ENCODE measurements at regions not wholly inside any gene's neighbourhood (a gene's known extent, or its start where the extent isn't known, plus 50 kb on each side); places are given as distances from the start of the nearest gene placed in this dataset.
A peak's percentile ranks its signal among the peaks of the same experiment; 100 is the strongest.
"Not testable (repeated sequence)": the region's sequence is repeated elsewhere in the genome, so short reads cannot be mapped to it uniquely, and the experiment has no call there.

- H3K9me1 ChIP-seq (ENCODE audit: control insufficient read depth, insufficient read depth, low read length); H3K79me2 ChIP-seq (ENCODE audit: control insufficient read depth, insufficient read depth, low read length); H3K27ac ChIP-seq (ENCODE audit: extremely low read depth, low read depth, low read length); H3K9me3 ChIP-seq (replicated peaks; ENCODE audit: control insufficient read depth, insufficient read depth, low read depth, low read length); in situ Hi-C loops (cut with MboI); intact Hi-C loops (cut with micrococcal nuclease); H3K4me3 ChIP-seq; H2AFZ ChIP-seq (ENCODE audit: low read depth, low read length); H3K27me3 ChIP-seq (ENCODE audit: control insufficient read depth in 2 of 2, insufficient read depth in 2 of 2, low read length in 2 of 2); H3K36me3 ChIP-seq (ENCODE audit: control insufficient read depth, insufficient read depth, low read length); ATAC-seq; H4K20me1 ChIP-seq (replicated peaks; ENCODE audit: control insufficient read depth, insufficient read depth, low read length); DNase-seq (ENCODE audit: extremely low read depth in 1 of 4, low spot score in 3 of 4); FAIRE-seq; H3K4me2 ChIP-seq (ENCODE audit: insufficient read depth, low read length); POLR2A ChIA-PET; BruUV-seq (replicated peaks); CTCF ChIA-PET (ENCODE audit: low intra/inter-chr PET ratio); H3K4me1 ChIP-seq (replicated peaks in 1 of 2; ENCODE audit: control insufficient read depth in 2 of 2, insufficient read depth in 2 of 2, low read length in 2 of 2); H3K9ac ChIP-seq (ENCODE audit: insufficient read depth in 1 of 2, low read depth in 2 of 2, low read length in 2 of 2): not testable (repeated sequence)
- WGBS (ENCODE audit: insufficient coverage, low coverage, missing lambda C conversion rate) = no CpG with 5 or more reads among the region's 9 CpGs
These were observed 148.0 kb upstream of the ZNF337 start for GRCh38 chr20:25844640-25845039.

DNA sequence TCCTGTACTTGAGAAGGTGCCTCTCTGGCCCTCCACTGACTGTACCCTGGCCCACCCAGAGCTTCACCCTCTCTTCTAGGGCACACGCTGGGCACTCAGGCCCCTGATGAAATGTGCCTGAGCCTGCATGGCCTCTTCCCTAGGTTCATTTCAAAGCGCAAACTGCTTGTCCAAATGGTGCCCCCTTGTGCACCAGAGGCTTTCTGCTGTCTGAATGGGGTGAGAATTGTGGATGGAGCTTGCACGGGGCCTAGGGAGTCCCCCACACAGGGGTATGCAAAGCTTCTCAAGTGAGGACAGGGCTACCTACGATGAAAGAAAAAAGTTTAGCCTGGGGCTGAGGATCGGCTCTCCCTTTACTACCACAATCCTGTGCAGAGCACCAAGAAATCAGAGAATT, 116.9 kb upstream of the ZNF337 start:
- ATAC-seq; H3K9me3 ChIP-seq (replicated peaks; ENCODE audit: control insufficient read depth, insufficient read depth, low read depth, low read length); CTCF ChIA-PET (ENCODE audit: low intra/inter-chr PET ratio); BruUV-seq (replicated peaks); H3K4me3 ChIP-seq; H3K27me3 ChIP-seq (ENCODE audit: control insufficient read depth in 2 of 2, insufficient read depth in 2 of 2, low read length in 2 of 2); DNase-seq (ENCODE audit: extremely low read depth in 1 of 4, low spot score in 3 of 4); H3K9me1 ChIP-seq (ENCODE audit: control insufficient read depth, insufficient read depth, low read length); H4K20me1 ChIP-seq (replicated peaks; ENCODE audit: control insufficient read depth, insufficient read depth, low read length); FAIRE-seq; POLR2A ChIA-PET; H3K36me3 ChIP-seq (ENCODE audit: control insufficient read depth, insufficient read depth, low read length); H3K4me1 ChIP-seq (replicated peaks in 1 of 2; ENCODE audit: control insufficient read depth in 2 of 2, insufficient read depth in 2 of 2, low read length in 2 of 2); intact Hi-C loops (cut with micrococcal nuclease); in situ Hi-C loops (cut with MboI); H2AFZ ChIP-seq (ENCODE audit: low read depth, low read length); H3K27ac ChIP-seq (ENCODE audit: extremely low read depth, low read depth, low read length); H3K79me2 ChIP-seq (ENCODE audit: control insufficient read depth, insufficient read depth, low read length); H3K4me2 ChIP-seq (ENCODE audit: insufficient read depth, low read length); H3K9ac ChIP-seq (ENCODE audit: insufficient read depth in 1 of 2, low read depth in 2 of 2, low read length in 2 of 2): not testable (repeated sequence)
- WGBS (ENCODE audit: insufficient coverage, low coverage, missing lambda C conversion rate) = no CpG with 5 or more reads among the region's 5 CpGs

DNA sequence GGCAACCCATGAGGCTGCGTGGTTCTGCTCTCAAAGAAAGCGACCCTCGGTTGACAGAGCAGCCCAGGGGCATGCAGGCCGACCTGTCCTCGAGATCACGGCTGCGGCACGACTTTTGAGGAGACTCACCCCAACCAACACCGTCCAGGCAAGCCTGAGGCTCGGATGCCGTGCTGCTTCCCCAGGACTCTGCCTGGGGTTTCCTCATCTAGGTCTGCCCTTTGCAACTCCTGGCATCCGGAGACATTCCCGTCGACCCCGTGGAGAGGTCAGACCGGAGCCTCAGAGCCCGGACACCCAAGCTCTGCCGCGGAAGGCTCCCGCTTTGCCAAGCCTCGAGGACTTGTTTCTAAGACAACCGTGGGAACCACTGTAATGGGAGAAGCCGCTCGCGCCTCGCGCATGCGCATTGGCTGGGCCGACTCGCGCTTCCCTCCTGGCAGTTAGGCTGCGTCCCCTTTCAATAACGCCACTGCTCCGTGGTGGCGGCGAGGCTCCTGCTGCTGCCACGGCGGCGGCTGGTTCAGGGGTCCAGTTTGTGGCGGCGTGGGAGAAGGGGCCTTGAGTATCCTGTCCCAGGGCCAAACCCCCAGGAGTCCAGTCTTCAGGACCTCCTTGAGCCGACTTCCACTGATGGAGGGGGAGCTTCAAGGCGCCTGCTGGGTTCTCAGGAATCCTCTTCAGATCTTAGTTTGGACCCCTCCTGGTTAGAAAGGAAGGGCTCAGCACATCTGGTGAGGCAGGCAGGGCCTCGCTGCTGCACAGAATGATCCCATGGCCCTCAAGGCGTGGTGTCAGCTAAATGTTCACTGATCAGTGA, 101.7 kb upstream of the ZNF337 start:
- H4K20me1 ChIP-seq (replicated peaks; ENCODE audit: control insufficient read depth, insufficient read depth, low read length); H3K9me3 ChIP-seq (replicated peaks; ENCODE audit: control insufficient read depth, insufficient read depth, low read depth, low read length); BruUV-seq (replicated peaks); H2AFZ ChIP-seq (ENCODE audit: low read depth, low read length); CTCF ChIA-PET (ENCODE audit: low intra/inter-chr PET ratio); H3K27ac ChIP-seq (ENCODE audit: extremely low read depth, low read depth, low read length); POLR2A ChIA-PET; H3K4me2 ChIP-seq (ENCODE audit: insufficient read depth, low read length); H3K9me1 ChIP-seq (ENCODE audit: control insufficient read depth, insufficient read depth, low read length); H3K36me3 ChIP-seq (ENCODE audit: control insufficient read depth, insufficient read depth, low read length); H3K4me1 ChIP-seq (replicated peaks in 1 of 2; ENCODE audit: control insufficient read depth in 2 of 2, insufficient read depth in 2 of 2, low read length in 2 of 2); H3K79me2 ChIP-seq (ENCODE audit: control insufficient read depth, insufficient read depth, low read length); DNase-seq (ENCODE audit: extremely low read depth in 1 of 4, low spot score in 3 of 4); H3K9ac ChIP-seq (ENCODE audit: insufficient read depth in 1 of 2, low read depth in 2 of 2, low read length in 2 of 2); intact Hi-C loops (cut with micrococcal nuclease); H3K27me3 ChIP-seq (ENCODE audit: control insufficient read depth in 2 of 2, insufficient read depth in 2 of 2, low read length in 2 of 2); H3K4me3 ChIP-seq: not testable (repeated sequence)
- peak; percentile 73 for ATAC-seq
- WGBS (ENCODE audit: insufficient coverage, low coverage, missing lambda C conversion rate) = no CpG with 5 or more reads among the region's 45 CpGs
- FAIRE-seq = peak; percentile 64
- in situ Hi-C loops (cut with MboI) = loop anchor here (10.0 kb wide), 1 partner anchor 66 kb away; no protein-coding TSS in a partner anchor

GRCh38 chr20:25797062-25797461, 100.4 kb upstream of the ZNF337 start:
- H2AFZ ChIP-seq (ENCODE audit: low read depth, low read length); H3K36me3 ChIP-seq (ENCODE audit: control insufficient read depth, insufficient read depth, low read length); FAIRE-seq; H4K20me1 ChIP-seq (replicated peaks; ENCODE audit: control insufficient read depth, insufficient read depth, low read length); POLR2A ChIA-PET; H3K27me3 ChIP-seq (ENCODE audit: control insufficient read depth in 2 of 2, insufficient read depth in 2 of 2, low read length in 2 of 2); H3K79me2 ChIP-seq (ENCODE audit: control insufficient read depth, insufficient read depth, low read length); H3K9me1 ChIP-seq (ENCODE audit: control insufficient read depth, insufficient read depth, low read length); DNase-seq (ENCODE audit: extremely low read depth in 1 of 4, low spot score in 3 of 4); intact Hi-C loops (cut with micrococcal nuclease); H3K4me3 ChIP-seq; ATAC-seq; H3K27ac ChIP-seq (ENCODE audit: extremely low read depth, low read depth, low read length); BruUV-seq (replicated peaks); H3K4me1 ChIP-seq (replicated peaks in 1 of 2; ENCODE audit: control insufficient read depth in 2 of 2, insufficient read depth in 2 of 2, low read length in 2 of 2); H3K9me3 ChIP-seq (replicated peaks; ENCODE audit: control insufficient read depth, insufficient read depth, low read depth, low read length); H3K9ac ChIP-seq (ENCODE audit: insufficient read depth in 1 of 2, low read depth in 2 of 2, low read length in 2 of 2); CTCF ChIA-PET (ENCODE audit: low intra/inter-chr PET ratio); H3K4me2 ChIP-seq (ENCODE audit: insufficient read depth, low read length): not testable (repeated sequence)
- WGBS (ENCODE audit: insufficient coverage, low coverage, missing lambda C conversion rate) = no CpG with 5 or more reads among the region's 10 CpGs
- in situ Hi-C loops (cut with MboI) = loop anchor here (10.0 kb wide), 1 partner anchor 68 kb away; no protein-coding TSS in a partner anchor
